ENCODE measurements at regions not wholly inside any gene's neighbourhood (a gene's known extent, or its start where the extent isn't known, plus 50 kb on each side); places are given as distances from the start of the nearest gene placed in this dataset.

GRCh38 chr14:27886256-27886655 is 880.3 kb upstream of the FOXG1 start:
- TF ChIP-seq EZH2 (IDR thresholded peaks at IDR 0.05) (no peak), POLR2AphosphoS5 (IDR thresholded peaks at IDR 0.05; ENCODE audit: borderline replicate concordance, low read depth, low read length) (no peak)
